Stimulated activated naive CD8-positive, alpha-beta T cell treated with anti-CD3 and anti-CD28 coated beads, Interleukin-15, Interleukin-2, amounts not matched to agents 100 U/mL and 50 U/mL, for 24 hours (primary cell): ENCODE measurements at regions not wholly inside any gene's neighbourhood (a gene's known extent, or its start where the extent isn't known, plus 50 kb on each side); places are given as distances from the start of the nearest gene placed in this dataset.
"Not testable (repeated sequence)": the region's sequence is repeated elsewhere in the genome, so short reads cannot be mapped to it uniquely, and the experiment has no call there.

Experiments
- ATAC-seq: fragments of 150-1000 bp; cut with Tn5 transposase; one replicate; pipeline ENCODE4 v1.10.0; 2021
- DNase-seq: peaks from one replicate; pipeline ENCODE4 v3.0.0; 2021

GRCh38 chr11:98047647-98048046, 973.1 kb upstream of the CNTN5 start:
- DNase-seq = no peak
- no peak for ATAC-seq

- no peak for DNase-seq
- ATAC-seq = no peak
These were observed 966.9 kb upstream of the CNTN5 start for GRCh38 chr11:98053851-98054250.

- ATAC-seq (no peak), DNase-seq (no peak)
These were observed 963.8 kb upstream of the CNTN5 start for GRCh38 chr11:98056945-98057344.

GRCh38 chr11:98059488-98059887, 961.3 kb upstream of the CNTN5 start:
- ATAC-seq = no peak
- DNase-seq = no peak

- no peak for ATAC-seq
- DNase-seq = no peak
These were observed 960.0 kb upstream of the CNTN5 start for GRCh38 chr11:98060759-98061158.

GRCh38 chr11:98061858-98062257, 958.9 kb upstream of the CNTN5 start:
- ATAC-seq = no peak

GRCh38 chr11:98062714-98063113, 958.0 kb upstream of the CNTN5 start:
- DNase-seq = no peak
- ATAC-seq = no peak

More at GRCh38 chr11:98061858-98062257, 958.9 kb upstream of the CNTN5 start:
- DNase-seq = no peak

GRCh38 chr11:98068251-98068650, 952.5 kb upstream of the CNTN5 start:
- ATAC-seq = no peak
- DNase-seq = no peak

- ATAC-seq, DNase-seq: not testable (repeated sequence)
These were observed 951.6 kb upstream of the CNTN5 start for GRCh38 chr11:98069147-98069546.

GRCh38 chr11:98069861-98070260, 950.9 kb upstream of the CNTN5 start:
- DNase-seq (no peak), ATAC-seq (no peak)

GRCh38 chr11:98090861-98091505, 929.8 kb upstream of the CNTN5 start:
- ATAC-seq = no peak
- no peak for DNase-seq

GRCh38 chr11:98099371-98099770, 921.4 kb upstream of the CNTN5 start:
- no peak for DNase-seq
- no peak for ATAC-seq

- DNase-seq (no peak), ATAC-seq (no peak)
These were observed 920.1 kb upstream of the CNTN5 start for GRCh38 chr11:98100689-98101088.

- DNase-seq (no peak), ATAC-seq (no peak)
These were observed 919.4 kb upstream of the CNTN5 start for GRCh38 chr11:98101329-98101728.

GRCh38 chr11:98104249-98104648, 916.5 kb upstream of the CNTN5 start:
- DNase-seq (no peak), ATAC-seq (no peak)

- no peak for ATAC-seq
These were observed 913.0 kb upstream of the CNTN5 start for GRCh38 chr11:98107736-98108135.

GRCh38 chr11:98110030-98110429, 910.7 kb upstream of the CNTN5 start:
- DNase-seq (no peak), ATAC-seq (no peak)

More at GRCh38 chr11:98107736-98108135, 913.0 kb upstream of the CNTN5 start:
- no peak for DNase-seq

GRCh38 chr11:98115873-98116272, 904.9 kb upstream of the CNTN5 start:
- DNase-seq (no peak), ATAC-seq (no peak)

GRCh38 chr11:98130117-98130625, 890.6 kb upstream of the CNTN5 start:
- no peak for DNase-seq
- no peak for ATAC-seq

- DNase-seq (no peak), ATAC-seq (no peak)
These were observed 884.4 kb upstream of the CNTN5 start for GRCh38 chr11:98136357-98136756.

- ATAC-seq = no peak
These were observed 883.3 kb upstream of the CNTN5 start for GRCh38 chr11:98137437-98137836.

GRCh38 chr11:98143661-98144060, 877.1 kb upstream of the CNTN5 start:
- ATAC-seq = no peak
- no peak for DNase-seq

More at GRCh38 chr11:98137437-98137836, 883.3 kb upstream of the CNTN5 start:
- no peak for DNase-seq

GRCh38 chr11:98153752-98154151, 867.0 kb upstream of the CNTN5 start:
- DNase-seq = no peak
- ATAC-seq = no peak

GRCh38 chr11:98155696-98156095, 865.1 kb upstream of the CNTN5 start:
- DNase-seq = no peak
- ATAC-seq = no peak
